Ascending aorta (tissue), 2 donors: ENCODE measurements at regions not wholly inside any gene's neighbourhood (a gene's known extent, or its start where the extent isn't known, plus 50 kb on each side); places are given as distances from the start of the nearest gene placed in this dataset.

Experiments
- DNase-seq, 2 donors: peaks; one replicate each; pipeline ENCODE4 v3.0.0-alpha.2; 2019; ENCODE audit warnings: low spot score in 2 of 2
- H3K27ac ChIP-seq, 2 donors: fragments of 200-600 bp; sonication (generic); one replicate each; pipeline ENCODE4 v1.5.1; 2016 to 2017; ENCODE audit warnings: mild to moderate bottlenecking in 1 of 2
- H3K27me3 ChIP-seq: fragments of 200-600 bp; sonication (generic); one replicate; pipeline ENCODE4 v1.5.1; 2017
- H3K36me3 ChIP-seq, 2 donors: fragments of 200-600 bp; sonication (generic); one replicate each; pipeline ENCODE4 v1.5.1; 2016
- H3K4me1 ChIP-seq, 2 donors: fragments of 200-600 bp; sonication (generic); one replicate each; pipeline ENCODE4 v1.5.1; 2016 to 2017; ENCODE audit warnings: mild to moderate bottlenecking in 1 of 2
- H3K4me3 ChIP-seq, 2 donors: fragments of 200-600 bp; sonication (generic); one replicate each; pipeline ENCODE4 v1.5.1; 2016 to 2017; ENCODE audit warnings: mild to moderate bottlenecking in 1 of 2
- H3K9me3 ChIP-seq, 2 donors: fragments of 200-600 bp; sonication (generic); one replicate each; pipeline ENCODE4 v1.5.1; 2016
- intact Hi-C: fragments of 100-400 bp; cut with DNase I; formaldehyde crosslinking; loops from one replicate; pipeline ENCODE4 v1.15.1; 2023
- TF ChIP-seq, protein P1 (sequence below), 3 experiments: fragments of 200-600 bp in 2 of 3; fragments of 450-650 bp in 1 of 3; sonication (generic) in 2 of 3; IDR thresholded peaks; one replicate each; pipeline ENCODE4 v1.5.1; 2016 to 2019; ENCODE audit warnings: antibody characterized with exemption in 3 of 3, mild to moderate bottlenecking in 1 of 3, moderate library complexity in 1 of 3

GRCh38 chr16:65308506-65308905 is 186.6 kb upstream of the CDH11 start:
- Histone ChIP-seq H3K27ac (no peak overlapping the region), H3K27me3 (no peaks in the 10 kb centered on the region), H3K9me3 (no peaks in the 10 kb centered on the region), H3K4me1 (peaks cover 7 to 22% of the 10 kb centered on the region in 2 donors), H3K4me3 (no peak overlapping the region), H3K36me3 (no peaks in the 10 kb centered on the region)
- no peak for DNase-seq
- TF ChIP-seq, protein P1, sequence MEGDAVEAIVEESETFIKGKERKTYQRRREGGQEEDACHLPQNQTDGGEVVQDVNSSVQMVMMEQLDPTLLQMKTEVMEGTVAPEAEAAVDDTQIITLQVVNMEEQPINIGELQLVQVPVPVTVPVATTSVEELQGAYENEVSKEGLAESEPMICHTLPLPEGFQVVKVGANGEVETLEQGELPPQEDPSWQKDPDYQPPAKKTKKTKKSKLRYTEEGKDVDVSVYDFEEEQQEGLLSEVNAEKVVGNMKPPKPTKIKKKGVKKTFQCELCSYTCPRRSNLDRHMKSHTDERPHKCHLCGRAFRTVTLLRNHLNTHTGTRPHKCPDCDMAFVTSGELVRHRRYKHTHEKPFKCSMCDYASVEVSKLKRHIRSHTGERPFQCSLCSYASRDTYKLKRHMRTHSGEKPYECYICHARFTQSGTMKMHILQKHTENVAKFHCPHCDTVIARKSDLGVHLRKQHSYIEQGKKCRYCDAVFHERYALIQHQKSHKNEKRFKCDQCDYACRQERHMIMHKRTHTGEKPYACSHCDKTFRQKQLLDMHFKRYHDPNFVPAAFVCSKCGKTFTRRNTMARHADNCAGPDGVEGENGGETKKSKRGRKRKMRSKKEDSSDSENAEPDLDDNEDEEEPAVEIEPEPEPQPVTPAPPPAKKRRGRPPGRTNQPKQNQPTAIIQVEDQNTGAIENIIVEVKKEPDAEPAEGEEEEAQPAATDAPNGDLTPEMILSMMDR (IDR thresholded peaks at IDR 0.05): no peak
- intact Hi-C loops: no loop called here

DNA sequence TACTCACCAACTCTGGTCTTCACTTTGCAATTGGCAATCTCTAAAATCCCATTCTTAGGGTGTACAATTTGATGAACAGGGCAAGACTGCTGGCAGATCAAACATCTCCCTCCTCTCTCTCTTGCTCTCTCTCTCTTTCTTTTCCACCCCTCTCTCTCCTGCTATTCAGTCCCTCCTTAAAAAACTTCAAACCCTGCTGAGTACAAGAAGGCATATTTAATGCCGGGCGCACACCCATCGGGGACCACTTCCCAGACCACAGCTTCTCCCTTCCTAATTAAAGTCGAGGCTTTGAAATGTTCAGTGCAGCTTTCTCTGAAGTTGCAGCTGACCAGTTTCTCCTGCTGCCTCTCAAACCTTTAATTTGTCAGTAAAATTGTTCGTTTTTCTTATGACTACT is 185.4 kb upstream of the CDH11 start:
- DNase-seq: no peak
- Histone ChIP-seq H3K9me3 (no peaks in the 10 kb centered on the region), H3K27me3 (no peaks in the 10 kb centered on the region), H3K4me1 (peaks cover 4 to 16% of the 10 kb centered on the region in 2 donors), H3K27ac (no peak overlapping the region), H3K4me3 (no peak overlapping the region), H3K36me3 (no peaks in the 10 kb centered on the region)
- TF ChIP-seq, protein P1 (IDR thresholded peaks at IDR 0.05): no peak
- intact Hi-C loops: no loop called here

DNA sequence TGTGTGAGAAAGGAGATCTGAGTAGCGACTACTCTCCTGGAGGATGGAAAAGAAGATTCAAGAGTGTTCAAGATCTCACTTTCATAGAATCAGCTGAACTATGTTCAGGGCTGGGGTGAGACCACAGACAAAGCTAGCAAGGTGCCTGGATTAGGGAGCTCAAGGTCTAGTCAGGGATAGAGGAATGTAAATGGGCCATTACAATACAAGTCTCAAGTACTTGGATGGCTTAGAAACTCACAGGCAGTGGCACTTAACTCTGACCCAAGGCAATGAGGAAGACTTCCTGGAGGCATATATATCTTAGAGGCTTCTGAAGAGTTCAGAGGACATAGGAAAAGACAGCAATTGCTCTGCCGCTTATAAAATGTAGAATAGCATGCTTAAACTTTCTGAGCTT is 184.9 kb upstream of the CDH11 start:
- Histone ChIP-seq H3K27ac (no peak overlapping the region), H3K4me3 (no peak overlapping the region), H3K9me3 (no peaks in the 10 kb centered on the region), H3K36me3 (no peaks in the 10 kb centered on the region), H3K4me1 (peaks cover 4 to 10% of the 10 kb centered on the region in 2 donors), H3K27me3 (no peaks in the 10 kb centered on the region)
- intact Hi-C loops: no loop called here
- DNase-seq: no peak
- TF ChIP-seq, protein P1 (IDR thresholded peaks at IDR 0.05): no peak

GRCh38 chr16:65306300-65306699 is 184.4 kb upstream of the CDH11 start:
- TF ChIP-seq, protein P1 (IDR thresholded peaks at IDR 0.05): no peak
- DNase-seq: no peak
- intact Hi-C loops: no loop called here

GRCh38 chr16:65305266-65305959 is 183.6 kb upstream of the CDH11 start:
- TF ChIP-seq, protein P1 (IDR thresholded peaks at IDR 0.05): no peak
- no peak for DNase-seq
- Histone ChIP-seq H3K9me3 (no peaks in the 10 kb centered on the region), H3K4me3 (no peak overlapping the region), H3K4me1 (peaks cover 0 to 2% of the 10 kb centered on the region in 2 donors), H3K27ac (peak overlapping the region in 1 of 2 donors; percentile 28), H3K36me3 (no peaks in the 10 kb centered on the region), H3K27me3 (no peaks in the 10 kb centered on the region)
- intact Hi-C loops: no loop called here

More at GRCh38 chr16:65306300-65306699, 184.4 kb upstream of the CDH11 start:
- H3K27ac ChIP-seq: no peak overlapping the region
- H3K4me3 ChIP-seq: no peak overlapping the region
- no peaks in the 10 kb centered on the region for H3K9me3 ChIP-seq
- H3K4me1 ChIP-seq: peaks cover 4 to 6% of the 10 kb centered on the region in 2 donors
- no peaks in the 10 kb centered on the region for H3K36me3 ChIP-seq
- H3K27me3 ChIP-seq: no peaks in the 10 kb centered on the region
